ENCODE measurements at regions not wholly inside any gene's neighbourhood (a gene's known extent, or its start where the extent isn't known, plus 50 kb on each side); places are given as distances from the start of the nearest gene placed in this dataset.

GRCh38 chr15:99826157-99826780 lies 93.0 kb upstream of the LYSMD4 start:
- TF ChIP-seq CTCF (IDR thresholded peaks at IDR 0.05) (no peak), EZH2phosphoT487 (IDR thresholded peaks at IDR 0.05) (no peak)

Data from neural progenitor cell (in vitro differentiated cells).